Activated T-helper 2 cell treated with anti-CD3 and anti-CD28 coated beads, Interferon-gamma antibody, Interleukin-2, Interleukin-4, amounts not matched to agents 10 μg/mL and 5 μg/mL and 100 μg/mL, durations not matched to agents 14 hours and 24 hours and 36 hours (primary cell): ENCODE measurements at regions not wholly inside any gene's neighbourhood (a gene's known extent, or its start where the extent isn't known, plus 50 kb on each side); places are given as distances from the start of the nearest gene placed in this dataset.

Source experiments
- DNase-seq: peaks from one replicate; pipeline ENCODE4 v3.0.0; 2021; ENCODE audit warnings: low spot score
- H3K27ac Mint-ChIP-seq: one replicate; pipeline ENCODE4 v1.8.0; 2021; ENCODE audit warnings: mixed read lengths
- H3K27me3 Mint-ChIP-seq: one replicate; pipeline ENCODE4 v1.8.0; 2021; ENCODE audit warnings: low read depth, mixed read lengths
- H3K36me3 Mint-ChIP-seq: one replicate; pipeline ENCODE4 v1.8.0; 2021; ENCODE audit warnings: low read depth, mixed read lengths
- H3K4me1 Mint-ChIP-seq: one replicate; pipeline ENCODE4 v1.8.0; 2021; ENCODE audit warnings: low read depth, mixed read lengths
- H3K4me3 Mint-ChIP-seq: one replicate; pipeline ENCODE4 v1.8.0; 2021; ENCODE audit warnings: low read depth, mild to moderate bottlenecking, moderate library complexity, mixed read lengths
- H3K9me3 Mint-ChIP-seq: one replicate; pipeline ENCODE4 v1.8.0; 2021; ENCODE audit warnings: mixed read lengths
- intact Hi-C: fragments of 100-400 bp; cut with micrococcal nuclease; formaldehyde crosslinking; loops from one replicate; pipeline ENCODE4 v1.15.1; 2023

- intact Hi-C loops = no loop called here
- H3K4me3 Mint-ChIP-seq = no peak overlapping the region
- H3K36me3 Mint-ChIP-seq = no peaks in the 10 kb centered on the region
- H3K4me1 Mint-ChIP-seq = no peaks in the 10 kb centered on the region
- peaks cover 3% of the 10 kb centered on the region for H3K27me3 Mint-ChIP-seq
- H3K9me3 Mint-ChIP-seq = no peaks in the 10 kb centered on the region
- no peak for DNase-seq
- no peak overlapping the region for H3K27ac Mint-ChIP-seq
Measured at GRCh38 chr10:84783909-84784308, 455.5 kb downstream of the CCSER2 start.

- H3K9me3 Mint-ChIP-seq = no peaks in the 10 kb centered on the region
- no peaks in the 10 kb centered on the region for H3K4me1 Mint-ChIP-seq
- intact Hi-C loops = no loop called here
- H3K27me3 Mint-ChIP-seq = peaks cover 3% of the 10 kb centered on the region
- H3K36me3 Mint-ChIP-seq = no peaks in the 10 kb centered on the region
- no peak overlapping the region for H3K27ac Mint-ChIP-seq
- H3K4me3 Mint-ChIP-seq = no peak overlapping the region
- no peak for DNase-seq
Measured at GRCh38 chr10:84784749-84785148, 456.4 kb downstream of the CCSER2 start.

- intact Hi-C loops = no loop called here
- no peaks in the 10 kb centered on the region for H3K36me3 Mint-ChIP-seq
- no peak for DNase-seq
- H3K9me3 Mint-ChIP-seq = no peaks in the 10 kb centered on the region
- no peaks in the 10 kb centered on the region for H3K27me3 Mint-ChIP-seq
- no peak overlapping the region for H3K27ac Mint-ChIP-seq
- H3K4me1 Mint-ChIP-seq = no peaks in the 10 kb centered on the region
- H3K4me3 Mint-ChIP-seq = no peak overlapping the region
Measured at GRCh38 chr10:84789026-84789425, 460.6 kb downstream of the CCSER2 start.

GRCh38 chr10:84798312-84798711 lies 469.9 kb downstream of the CCSER2 start:
- Mint-ChIP-seq H3K27ac (no peak overlapping the region), H3K27me3 (no peaks in the 10 kb centered on the region), H3K4me1 (no peaks in the 10 kb centered on the region), H3K36me3 (no peaks in the 10 kb centered on the region), H3K4me3 (no peak overlapping the region), H3K9me3 (no peaks in the 10 kb centered on the region)
- DNase-seq = no peak
- intact Hi-C loops = no loop called here

GRCh38 chr10:84801156-84801555 lies 472.8 kb downstream of the CCSER2 start:
- H3K27ac Mint-ChIP-seq = no peak overlapping the region
- intact Hi-C loops = no loop called here
- no peak overlapping the region for H3K4me3 Mint-ChIP-seq
- no peaks in the 10 kb centered on the region for H3K9me3 Mint-ChIP-seq
- DNase-seq = no peak
- no peaks in the 10 kb centered on the region for H3K27me3 Mint-ChIP-seq
- no peaks in the 10 kb centered on the region for H3K4me1 Mint-ChIP-seq
- no peaks in the 10 kb centered on the region for H3K36me3 Mint-ChIP-seq

GRCh38 chr10:84801916-84802315 lies 473.5 kb downstream of the CCSER2 start:
- no peak for DNase-seq
- no peak overlapping the region for H3K4me3 Mint-ChIP-seq
- H3K4me1 Mint-ChIP-seq = no peaks in the 10 kb centered on the region

GRCh38 chr10:84805149-84805548 lies 476.8 kb downstream of the CCSER2 start:
- Mint-ChIP-seq H3K27me3 (no peaks in the 10 kb centered on the region), H3K4me1 (no peaks in the 10 kb centered on the region), H3K36me3 (no peaks in the 10 kb centered on the region), H3K9me3 (no peaks in the 10 kb centered on the region), H3K4me3 (no peak overlapping the region), H3K27ac (no peak overlapping the region)
- DNase-seq = no peak
- intact Hi-C loops = no loop called here

More at GRCh38 chr10:84801916-84802315, 473.5 kb downstream of the CCSER2 start:
- Mint-ChIP-seq H3K27ac (no peak overlapping the region), H3K9me3 (no peaks in the 10 kb centered on the region), H3K36me3 (no peaks in the 10 kb centered on the region), H3K27me3 (no peaks in the 10 kb centered on the region)
- intact Hi-C loops = no loop called here

- DNase-seq = no peak
- Mint-ChIP-seq H3K36me3 (no peaks in the 10 kb centered on the region), H3K27me3 (no peaks in the 10 kb centered on the region), H3K4me1 (no peaks in the 10 kb centered on the region), H3K27ac (no peak overlapping the region), H3K4me3 (no peak overlapping the region), H3K9me3 (no peaks in the 10 kb centered on the region)
- intact Hi-C loops = no loop called here
Measured at GRCh38 chr10:84811113-84811512, 482.7 kb downstream of the CCSER2 start.

- no peak overlapping the region for H3K4me3 Mint-ChIP-seq
- no peaks in the 10 kb centered on the region for H3K36me3 Mint-ChIP-seq
Measured at GRCh38 chr10:84818961-84819360, 490.6 kb downstream of the CCSER2 start.

GRCh38 chr10:84820120-84820519 lies 491.7 kb downstream of the CCSER2 start:
- no peaks in the 10 kb centered on the region for H3K4me1 Mint-ChIP-seq
- H3K9me3 Mint-ChIP-seq = no peaks in the 10 kb centered on the region
- intact Hi-C loops = no loop called here
- no peak overlapping the region for H3K4me3 Mint-ChIP-seq
- DNase-seq = no peak
- no peaks in the 10 kb centered on the region for H3K36me3 Mint-ChIP-seq
- no peak overlapping the region for H3K27ac Mint-ChIP-seq
- no peaks in the 10 kb centered on the region for H3K27me3 Mint-ChIP-seq

More at GRCh38 chr10:84818961-84819360, 490.6 kb downstream of the CCSER2 start:
- intact Hi-C loops = no loop called here
- Mint-ChIP-seq H3K4me1 (no peaks in the 10 kb centered on the region), H3K27me3 (no peaks in the 10 kb centered on the region), H3K9me3 (no peaks in the 10 kb centered on the region), H3K27ac (no peak overlapping the region)
- DNase-seq = no peak

- Mint-ChIP-seq H3K4me1 (no peaks in the 10 kb centered on the region), H3K36me3 (no peaks in the 10 kb centered on the region), H3K9me3 (no peaks in the 10 kb centered on the region), H3K4me3 (no peak overlapping the region), H3K27me3 (no peaks in the 10 kb centered on the region), H3K27ac (no peak overlapping the region)
- no peak for DNase-seq
- intact Hi-C loops = no loop called here
Measured at GRCh38 chr10:84820596-84820995, 492.2 kb downstream of the CCSER2 start.

GRCh38 chr10:84822931-84823630 lies 494.7 kb downstream of the CCSER2 start:
- Mint-ChIP-seq H3K4me1 (no peaks in the 10 kb centered on the region), H3K4me3 (no peak overlapping the region), H3K9me3 (no peaks in the 10 kb centered on the region), H3K36me3 (no peaks in the 10 kb centered on the region), H3K27ac (no peak overlapping the region), H3K27me3 (no peaks in the 10 kb centered on the region)
- intact Hi-C loops = no loop called here
- no peak for DNase-seq

- Mint-ChIP-seq H3K27ac (no peak overlapping the region), H3K4me3 (no peak overlapping the region), H3K4me1 (no peaks in the 10 kb centered on the region), H3K9me3 (no peaks in the 10 kb centered on the region), H3K27me3 (no peaks in the 10 kb centered on the region), H3K36me3 (no peaks in the 10 kb centered on the region)
- intact Hi-C loops = no loop called here
- DNase-seq = no peak
Measured at GRCh38 chr10:84824525-84824924, 496.1 kb downstream of the CCSER2 start.

- H3K36me3 Mint-ChIP-seq = no peaks in the 10 kb centered on the region
Measured at GRCh38 chr10:84825330-84825729, 496.9 kb downstream of the CCSER2 start.

More at GRCh38 chr10:84825330-84825729, 496.9 kb downstream of the CCSER2 start:
- Mint-ChIP-seq H3K27ac (no peak overlapping the region), H3K4me3 (no peak overlapping the region), H3K27me3 (no peaks in the 10 kb centered on the region), H3K9me3 (no peaks in the 10 kb centered on the region), H3K4me1 (no peaks in the 10 kb centered on the region)
- DNase-seq = no peak
- intact Hi-C loops = no loop called here
